OCI-LY3 (cell line): ENCODE measurements at regions not wholly inside any gene's neighbourhood (a gene's known extent, or its start where the extent isn't known, plus 50 kb on each side); places are given as distances from the start of the nearest gene placed in this dataset.

Experiments used
- CTCF ChIP-seq: fragments of 200-600, 300-600 bp; sonication (generic); IDR thresholded peaks from 2 replicates; pipeline ENCODE4 v1.5.1; 2014; ENCODE audit warnings: antibody characterized with exemption, low read length, low read depth
- EZH2phosphoT487 ChIP-seq: fragments of 200-600 bp; shearing (Covaris generic); IDR thresholded peaks from 2 replicates; pipeline ENCODE4 v1.6.1; 2018; ENCODE audit warnings: antibody characterized with exemption, mixed run types, low read depth

GRCh38 chr1:223009406-223009805 is 133.6 kb downstream of the TLR5 start:
- TF ChIP-seq EZH2phosphoT487: no peak
- no peak for TF ChIP-seq CTCF
